ENCODE measurements at regions not wholly inside any gene's neighbourhood (a gene's known extent, or its start where the extent isn't known, plus 50 kb on each side); places are given as distances from the start of the nearest gene placed in this dataset.

DNA sequence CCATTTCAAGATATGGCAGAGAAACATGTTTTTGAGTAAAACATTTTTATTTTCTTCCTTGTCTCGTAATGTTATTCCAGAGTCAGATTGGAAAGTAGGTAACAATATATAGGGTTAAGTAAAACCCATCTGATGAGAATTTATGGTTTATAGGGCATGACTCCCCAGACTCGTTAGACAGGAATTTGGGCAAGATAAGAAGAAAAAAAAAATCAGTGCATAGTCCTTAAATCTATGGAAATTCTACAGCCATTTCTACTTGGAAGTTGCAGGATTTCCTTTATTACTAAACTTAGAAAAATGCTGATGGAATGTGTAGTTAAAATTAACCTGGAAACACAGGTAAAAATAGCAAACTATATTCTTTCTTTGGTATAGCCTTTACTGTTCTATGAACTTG, 366.1 kb upstream of the MAGEB16 start:
- intact Hi-C loops (cut with DNase I, micrococcal nuclease), result no loop called here
- TF ChIP-seq, protein P1, sequence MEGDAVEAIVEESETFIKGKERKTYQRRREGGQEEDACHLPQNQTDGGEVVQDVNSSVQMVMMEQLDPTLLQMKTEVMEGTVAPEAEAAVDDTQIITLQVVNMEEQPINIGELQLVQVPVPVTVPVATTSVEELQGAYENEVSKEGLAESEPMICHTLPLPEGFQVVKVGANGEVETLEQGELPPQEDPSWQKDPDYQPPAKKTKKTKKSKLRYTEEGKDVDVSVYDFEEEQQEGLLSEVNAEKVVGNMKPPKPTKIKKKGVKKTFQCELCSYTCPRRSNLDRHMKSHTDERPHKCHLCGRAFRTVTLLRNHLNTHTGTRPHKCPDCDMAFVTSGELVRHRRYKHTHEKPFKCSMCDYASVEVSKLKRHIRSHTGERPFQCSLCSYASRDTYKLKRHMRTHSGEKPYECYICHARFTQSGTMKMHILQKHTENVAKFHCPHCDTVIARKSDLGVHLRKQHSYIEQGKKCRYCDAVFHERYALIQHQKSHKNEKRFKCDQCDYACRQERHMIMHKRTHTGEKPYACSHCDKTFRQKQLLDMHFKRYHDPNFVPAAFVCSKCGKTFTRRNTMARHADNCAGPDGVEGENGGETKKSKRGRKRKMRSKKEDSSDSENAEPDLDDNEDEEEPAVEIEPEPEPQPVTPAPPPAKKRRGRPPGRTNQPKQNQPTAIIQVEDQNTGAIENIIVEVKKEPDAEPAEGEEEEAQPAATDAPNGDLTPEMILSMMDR (IDR thresholded peaks at IDR 0.05), result no peak
- no peak for DNase-seq
- Mint-ChIP-seq H3K27ac (no peak overlapping the region), H3K4me3 (no peak overlapping the region), H3K27me3 (no peaks in the 10 kb centered on the region), H3K36me3 (ENCODE audit: low read depth) (no peaks in the 10 kb centered on the region), H3K4me1 (ENCODE audit: low read depth) (no peaks in the 10 kb centered on the region), H3K9me3 (no peaks in the 10 kb centered on the region)
- no peaks in the 10 kb centered on the region for H3K9me3 ChIP-seq (ENCODE audit: control insufficient read depth in 1 of 2, insufficient read depth in 1 of 2, low read length in 2 of 2)
- POLR2A ChIA-PET, result no interaction called here
- ATAC-seq (ENCODE audit: poor library complexity), result no peak
- CTCF ChIA-PET, result no interaction called here
- no peak overlapping the region for H3K27ac ChIP-seq (ENCODE audit: low read depth in 1 of 2, low read length in 2 of 2)
- H3K36me3 ChIP-seq (ENCODE audit: insufficient read depth, low read length), result no peaks in the 10 kb centered on the region
- no peaks in the 10 kb centered on the region for H3K4me1 ChIP-seq (ENCODE audit: insufficient read depth, low read length)
- H3K4me3 ChIP-seq (ENCODE audit: low read length), result no peak overlapping the region
- no peaks in the 10 kb centered on the region for H3K27me3 ChIP-seq (ENCODE audit: control insufficient read depth in 1 of 2, insufficient read depth in 2 of 2, low read length in 2 of 2)

DNA sequence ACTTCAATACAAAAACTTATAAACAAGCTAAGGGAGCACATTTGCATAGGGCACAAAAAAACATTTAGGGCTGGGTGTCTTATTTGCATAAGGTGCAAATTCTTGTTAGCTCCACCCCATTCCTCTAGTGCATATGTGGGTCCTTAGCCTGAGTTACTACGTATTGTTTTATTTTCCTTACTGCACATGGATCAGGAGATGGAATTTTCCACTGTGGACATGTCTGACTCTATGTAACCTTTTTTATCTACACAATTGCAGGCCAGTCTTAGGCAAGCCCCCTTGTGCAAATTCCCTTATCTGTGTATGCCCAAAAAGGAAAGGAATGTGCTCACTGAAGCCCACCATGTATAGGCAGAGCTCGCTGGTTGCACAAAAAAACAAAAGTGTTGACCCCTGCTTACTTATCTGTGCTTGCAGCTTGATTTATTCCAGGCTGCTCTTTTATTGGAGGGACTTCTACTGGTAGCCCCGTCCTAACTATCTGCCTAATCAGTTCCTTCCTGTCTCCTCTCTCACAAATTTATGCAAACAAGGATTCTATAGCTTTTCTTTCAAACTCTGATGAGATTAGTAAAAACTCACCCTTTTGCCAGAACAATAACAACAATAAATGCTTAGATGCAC, 359.0 kb upstream of the MAGEB16 start:
- H3K4me3 ChIP-seq (ENCODE audit: low read length), result no peak overlapping the region
- intact Hi-C loops (cut with DNase I, micrococcal nuclease), result no loop called here
- no peak for ATAC-seq (ENCODE audit: poor library complexity)
- no peak overlapping the region for H3K27ac ChIP-seq (ENCODE audit: low read depth in 1 of 2, low read length in 2 of 2)
- H3K27me3 ChIP-seq (ENCODE audit: control insufficient read depth in 1 of 2, insufficient read depth in 2 of 2, low read length in 2 of 2), result no peaks in the 10 kb centered on the region
- POLR2A ChIA-PET, result no interaction called here
- H3K9me3 ChIP-seq (ENCODE audit: control insufficient read depth in 1 of 2, insufficient read depth in 1 of 2, low read length in 2 of 2), result no peaks in the 10 kb centered on the region
- Mint-ChIP-seq H3K4me1 (ENCODE audit: low read depth) (no peaks in the 10 kb centered on the region), H3K36me3 (ENCODE audit: low read depth) (no peaks in the 10 kb centered on the region), H3K9me3 (no peaks in the 10 kb centered on the region), H3K27ac (no peak overlapping the region), H3K4me3 (no peak overlapping the region), H3K27me3 (no peaks in the 10 kb centered on the region)
- no peaks in the 10 kb centered on the region for H3K4me1 ChIP-seq (ENCODE audit: insufficient read depth, low read length)
- CTCF ChIA-PET, result no interaction called here
- H3K36me3 ChIP-seq (ENCODE audit: insufficient read depth, low read length), result no peaks in the 10 kb centered on the region
- TF ChIP-seq, protein P1 (IDR thresholded peaks at IDR 0.05), result no peak
- DNase-seq, result no peak

DNA sequence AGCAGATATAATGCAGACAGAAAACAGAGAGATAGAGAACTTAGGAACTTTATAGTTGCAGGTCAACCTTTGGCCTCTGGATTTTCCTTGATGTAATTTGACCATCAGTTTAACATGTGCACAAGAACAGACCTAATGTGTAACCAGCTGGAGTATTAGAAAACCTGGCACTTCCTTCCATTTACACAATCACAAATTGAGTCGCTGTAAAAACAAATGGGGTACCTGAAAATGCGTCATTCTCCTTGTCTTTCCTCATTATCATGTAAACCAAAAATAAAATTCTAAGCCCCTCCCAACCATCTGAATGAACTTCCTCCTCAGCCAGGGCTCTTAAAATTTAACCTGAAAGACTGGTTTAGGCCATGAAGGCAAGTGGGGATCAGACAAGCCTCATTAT, 358.4 kb upstream of the MAGEB16 start:
- Histone ChIP-seq H3K27ac (ENCODE audit: low read depth in 1 of 2, low read length in 2 of 2) (no peak overlapping the region), H3K4me3 (ENCODE audit: low read length) (no peak overlapping the region), H3K36me3 (ENCODE audit: insufficient read depth, low read length) (no peaks in the 10 kb centered on the region), H3K9me3 (ENCODE audit: control insufficient read depth in 1 of 2, insufficient read depth in 1 of 2, low read length in 2 of 2) (no peaks in the 10 kb centered on the region), H3K27me3 (ENCODE audit: control insufficient read depth in 1 of 2, insufficient read depth in 2 of 2, low read length in 2 of 2) (no peaks in the 10 kb centered on the region), H3K4me1 (ENCODE audit: insufficient read depth, low read length) (no peaks in the 10 kb centered on the region)
- H3K27me3 Mint-ChIP-seq, result no peaks in the 10 kb centered on the region
- ChIA-PET POLR2A (no interaction called here), CTCF (no interaction called here)
- no peaks in the 10 kb centered on the region for H3K4me1 Mint-ChIP-seq (ENCODE audit: low read depth)
- H3K36me3 Mint-ChIP-seq (ENCODE audit: low read depth), result no peaks in the 10 kb centered on the region
- DNase-seq (no peak), ATAC-seq (ENCODE audit: poor library complexity) (no peak)
- no peak overlapping the region for H3K27ac Mint-ChIP-seq
- no peak overlapping the region for H3K4me3 Mint-ChIP-seq
- no peaks in the 10 kb centered on the region for H3K9me3 Mint-ChIP-seq
- TF ChIP-seq, protein P1 (IDR thresholded peaks at IDR 0.05), result no peak
- intact Hi-C loops (cut with DNase I, micrococcal nuclease), result no loop called here

Measured in CD4-positive, alpha-beta T cell (primary cell).